Activated T-cell treated with anti-CD3 and anti-CD28 coated beads, Interleukin-2, amount 50 U/mL, for 48 hours (primary cell): ENCODE measurements at regions not wholly inside any gene's neighbourhood (a gene's known extent, or its start where the extent isn't known, plus 50 kb on each side); places are given as distances from the start of the nearest gene placed in this dataset.

Experiments used
- DNase-seq, 2 experiments: peaks; one replicate each; pipeline ENCODE4 v3.0.0-alpha.2; 2020

DNA sequence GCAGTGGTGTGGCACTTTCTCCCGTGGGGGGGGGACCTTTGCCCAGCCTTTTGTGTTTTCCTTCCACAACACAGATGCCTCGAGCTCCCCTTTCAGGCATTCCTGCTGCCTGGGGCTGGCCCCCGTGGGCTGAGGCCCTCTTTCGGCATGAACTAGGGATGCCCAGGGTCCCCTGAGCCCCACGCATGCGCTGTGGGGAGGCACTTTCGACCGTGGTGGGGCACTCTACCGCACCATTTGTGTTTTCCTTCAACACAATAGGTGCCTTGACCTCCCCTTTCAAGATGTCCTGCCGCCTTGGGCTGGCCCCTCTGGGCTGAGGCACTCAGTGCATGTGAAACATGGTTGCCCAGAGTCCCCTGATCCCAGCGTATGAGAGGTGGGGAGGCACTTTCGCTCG lies 363.7 kb downstream of the ALG10 start:
- DNase-seq: no peak

- no peak for DNase-seq
Measured at GRCh38 chr12:34386621-34387255, 364.4 kb downstream of the ALG10 start.

DNA sequence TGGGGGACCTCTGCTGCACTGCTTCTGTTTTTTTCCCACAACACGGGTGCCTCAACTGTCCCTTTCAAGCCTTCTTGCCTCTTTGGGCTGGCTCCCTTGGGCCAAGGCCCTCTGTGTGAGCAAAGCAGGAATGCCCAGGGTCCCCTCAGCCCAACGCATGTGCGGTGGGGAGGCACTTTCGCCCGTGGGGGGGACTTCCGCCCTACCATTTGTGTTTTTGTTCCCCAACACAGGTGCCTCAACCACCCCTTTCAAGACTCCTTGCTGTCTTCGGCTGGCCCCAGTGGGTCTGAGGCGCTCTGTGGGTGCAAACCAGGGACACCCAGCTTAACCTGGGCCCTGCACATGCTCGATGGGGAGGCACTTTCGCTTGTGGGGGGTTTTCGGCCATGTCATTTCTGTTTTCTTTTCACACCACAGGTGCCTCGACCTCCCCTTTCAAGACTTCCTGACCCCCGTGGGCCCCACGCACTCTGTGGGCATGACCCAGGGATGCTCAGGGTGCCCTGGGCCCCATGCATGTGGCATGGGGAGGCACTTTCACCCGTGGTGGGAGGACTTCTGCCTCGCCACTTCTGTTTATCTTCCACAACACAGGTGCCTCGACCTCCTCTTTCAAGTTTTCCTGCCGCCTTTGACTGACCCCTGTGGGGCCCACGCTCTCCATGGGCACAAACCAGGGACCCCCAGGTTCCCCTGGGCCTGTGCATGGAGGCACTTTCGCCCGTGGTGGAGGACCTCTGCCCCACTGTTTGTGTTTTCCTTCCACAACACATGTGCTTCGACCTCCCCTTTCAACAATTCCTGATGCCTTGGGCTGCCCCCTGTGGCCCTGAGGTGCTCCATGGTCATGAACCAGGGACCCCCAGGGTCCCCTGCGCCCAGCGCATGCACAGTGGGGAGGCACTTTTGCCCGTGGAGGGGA lies 365.7 kb downstream of the ALG10 start:
- no peak for DNase-seq

DNA sequence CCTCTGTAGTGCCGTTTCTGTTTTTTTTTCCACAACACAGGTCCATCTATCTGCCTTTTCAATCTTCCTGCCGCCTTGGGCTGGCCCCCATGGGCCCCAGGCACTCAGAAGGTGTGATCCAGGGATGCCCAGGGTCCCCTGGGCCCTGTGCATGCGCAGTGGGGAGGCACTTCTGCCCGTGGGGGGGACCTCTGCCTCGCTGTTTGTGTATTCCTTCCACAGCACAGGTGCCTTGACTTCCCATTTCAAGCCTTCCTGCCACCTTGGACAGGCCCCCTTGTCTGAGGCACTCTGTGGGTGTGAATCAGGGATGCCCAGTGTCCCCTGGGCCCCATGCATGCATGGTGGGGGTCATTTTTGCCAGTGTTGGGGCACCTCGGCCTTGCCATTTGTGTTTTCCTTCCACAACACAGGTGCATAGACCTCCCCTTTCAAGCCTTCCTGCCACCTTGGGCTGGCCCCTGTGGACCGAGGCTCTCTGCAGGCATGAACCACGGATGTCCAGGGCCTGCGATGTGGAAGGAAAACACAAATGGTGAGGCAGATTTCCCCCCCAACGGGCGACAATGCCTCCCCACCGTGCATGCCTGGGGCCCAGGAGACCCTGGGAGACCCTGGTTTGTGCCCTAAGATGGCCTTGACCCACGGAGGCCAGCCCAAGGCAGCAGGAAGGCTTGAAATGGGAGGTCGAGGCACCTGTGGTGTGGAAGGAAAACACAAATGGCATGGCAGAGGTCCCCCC lies 366.5 kb downstream of the ALG10 start:
- no peak for DNase-seq

- DNase-seq: no peak
Measured at GRCh38 chr12:34389378-34390170, 367.3 kb downstream of the ALG10 start.

DNA sequence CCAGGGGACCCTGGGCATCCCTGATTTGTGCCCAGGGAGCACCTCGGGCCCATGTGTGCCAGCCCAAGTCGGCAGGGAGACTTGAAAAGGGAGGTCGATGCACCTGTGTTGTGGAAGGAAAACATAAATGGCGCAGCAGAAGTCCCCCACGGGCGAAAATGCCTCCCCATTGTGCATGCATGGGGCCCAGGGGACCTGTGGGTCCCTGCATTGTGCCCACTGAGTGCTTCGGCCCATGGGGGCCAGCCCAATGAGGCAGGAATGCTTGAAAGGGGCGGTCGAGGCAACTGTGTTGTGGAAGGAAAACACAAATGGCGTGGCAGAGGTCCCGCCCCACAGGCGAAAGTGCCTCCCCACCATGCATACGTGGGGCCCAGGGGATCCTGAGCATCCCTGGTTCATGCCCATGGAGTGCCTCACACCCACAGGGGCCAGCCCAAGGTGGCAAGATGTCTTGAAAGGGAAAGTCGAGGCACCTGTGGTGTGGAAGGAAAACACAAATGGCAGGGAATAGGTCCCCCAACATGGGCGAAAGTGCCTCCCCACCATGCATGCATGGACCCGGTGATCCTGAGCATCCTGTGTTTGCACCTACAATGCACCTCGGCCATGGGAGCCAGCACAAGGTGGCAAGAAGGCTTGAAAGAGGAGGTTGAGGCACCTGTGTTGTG lies 368.0 kb downstream of the ALG10 start:
- DNase-seq: no peak

- no peak for DNase-seq
Measured at GRCh38 chr12:34390846-34391700, 368.8 kb downstream of the ALG10 start.

DNA sequence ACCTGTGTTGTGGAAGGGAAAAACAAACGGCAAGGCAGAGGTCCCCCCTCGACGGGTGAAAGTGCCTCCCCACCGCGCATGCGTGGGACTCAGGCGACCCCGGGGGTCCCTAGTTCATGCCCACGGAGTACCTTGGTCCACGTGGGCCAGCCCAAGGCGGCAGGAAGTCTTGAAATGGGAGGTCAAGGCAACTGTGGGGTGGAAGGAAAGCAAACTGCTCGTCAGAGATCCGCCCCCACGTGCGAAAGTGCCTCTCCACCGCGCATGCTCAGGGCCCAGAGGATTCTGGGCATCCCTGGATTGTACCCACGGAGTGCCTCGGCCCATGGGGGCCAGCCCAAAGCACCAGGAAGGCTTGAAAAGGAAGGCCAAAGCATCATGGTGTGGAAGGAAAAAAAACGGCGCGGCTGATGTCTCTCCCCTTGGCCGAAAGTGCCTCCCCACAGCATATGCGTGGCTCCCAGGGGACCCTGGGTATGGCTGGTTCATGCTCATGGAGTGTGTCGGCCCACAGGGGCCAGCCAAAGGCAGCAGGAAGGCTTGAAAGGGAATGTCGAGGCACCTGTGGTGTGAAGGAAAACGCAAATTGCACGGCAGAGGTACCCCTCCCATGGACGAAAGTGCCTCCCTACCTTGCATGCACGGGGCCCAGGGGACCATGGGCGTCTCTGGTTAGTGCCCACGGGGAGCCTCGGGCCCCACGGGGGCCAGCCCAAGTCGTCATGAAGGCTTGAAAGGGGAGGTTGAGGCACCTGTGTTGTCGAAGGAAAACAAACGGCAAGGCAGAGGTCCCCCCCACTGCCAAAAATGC lies 369.7 kb downstream of the ALG10 start:
- DNase-seq: no peak

GRCh38 chr12:34392741-34393085 lies 370.4 kb downstream of the ALG10 start:
- no peak for DNase-seq

DNA sequence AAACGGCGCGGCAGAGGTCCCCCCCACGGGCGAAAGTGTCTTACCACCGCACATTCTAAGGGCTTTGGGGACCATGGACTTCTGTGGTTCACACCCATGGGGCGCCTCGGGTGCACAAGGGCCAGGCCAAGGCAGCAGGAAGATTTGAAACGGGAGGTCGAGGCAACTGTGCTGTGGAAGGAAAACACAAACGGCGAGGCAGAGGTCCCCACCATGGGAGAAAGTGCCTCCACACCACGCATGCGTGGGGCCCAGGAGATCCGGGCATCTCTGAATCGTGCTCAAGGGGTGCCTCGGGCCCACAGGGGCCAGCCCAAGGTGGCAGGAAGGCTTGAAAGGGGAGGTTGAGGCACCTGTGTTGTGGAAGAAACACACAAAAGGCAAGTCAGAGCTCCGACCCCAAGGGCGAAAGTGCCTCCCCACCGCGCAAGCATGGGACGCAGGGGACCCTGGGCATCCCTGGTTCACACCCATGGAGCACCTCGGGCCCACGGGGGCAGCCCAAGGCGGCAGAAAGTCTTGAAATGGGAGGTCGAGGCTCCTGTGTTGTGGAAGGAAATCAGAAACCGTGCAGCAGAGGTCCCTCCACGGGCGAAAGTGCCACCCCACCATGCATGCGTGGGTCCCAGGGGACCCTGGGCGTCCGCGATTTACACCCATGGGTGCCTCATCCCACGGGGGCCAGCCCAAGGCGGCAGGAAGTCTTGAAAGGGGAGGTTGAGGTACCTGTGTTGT lies 371.0 kb downstream of the ALG10 start:
- no peak for DNase-seq

DNA sequence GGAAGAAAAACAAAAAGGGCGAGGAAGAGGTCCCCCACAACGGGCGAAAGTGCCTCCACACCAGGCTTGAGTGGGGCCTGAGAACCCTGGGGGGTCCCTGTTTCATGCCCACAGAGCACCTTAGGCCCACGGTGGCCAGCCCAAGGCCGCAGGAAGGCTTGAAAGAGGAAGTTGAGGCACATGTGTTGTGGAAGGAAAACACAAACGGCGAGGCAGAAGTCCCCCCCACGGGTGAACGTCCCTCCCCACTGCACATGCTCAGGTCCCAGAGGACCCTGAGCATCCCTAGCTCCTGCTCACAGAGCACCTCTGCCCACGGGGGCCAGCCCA lies 371.5 kb downstream of the ALG10 start:
- DNase-seq: no peak

- DNase-seq: no peak
Measured at GRCh38 chr12:34394211-34395055, 372.1 kb downstream of the ALG10 start.

DNA sequence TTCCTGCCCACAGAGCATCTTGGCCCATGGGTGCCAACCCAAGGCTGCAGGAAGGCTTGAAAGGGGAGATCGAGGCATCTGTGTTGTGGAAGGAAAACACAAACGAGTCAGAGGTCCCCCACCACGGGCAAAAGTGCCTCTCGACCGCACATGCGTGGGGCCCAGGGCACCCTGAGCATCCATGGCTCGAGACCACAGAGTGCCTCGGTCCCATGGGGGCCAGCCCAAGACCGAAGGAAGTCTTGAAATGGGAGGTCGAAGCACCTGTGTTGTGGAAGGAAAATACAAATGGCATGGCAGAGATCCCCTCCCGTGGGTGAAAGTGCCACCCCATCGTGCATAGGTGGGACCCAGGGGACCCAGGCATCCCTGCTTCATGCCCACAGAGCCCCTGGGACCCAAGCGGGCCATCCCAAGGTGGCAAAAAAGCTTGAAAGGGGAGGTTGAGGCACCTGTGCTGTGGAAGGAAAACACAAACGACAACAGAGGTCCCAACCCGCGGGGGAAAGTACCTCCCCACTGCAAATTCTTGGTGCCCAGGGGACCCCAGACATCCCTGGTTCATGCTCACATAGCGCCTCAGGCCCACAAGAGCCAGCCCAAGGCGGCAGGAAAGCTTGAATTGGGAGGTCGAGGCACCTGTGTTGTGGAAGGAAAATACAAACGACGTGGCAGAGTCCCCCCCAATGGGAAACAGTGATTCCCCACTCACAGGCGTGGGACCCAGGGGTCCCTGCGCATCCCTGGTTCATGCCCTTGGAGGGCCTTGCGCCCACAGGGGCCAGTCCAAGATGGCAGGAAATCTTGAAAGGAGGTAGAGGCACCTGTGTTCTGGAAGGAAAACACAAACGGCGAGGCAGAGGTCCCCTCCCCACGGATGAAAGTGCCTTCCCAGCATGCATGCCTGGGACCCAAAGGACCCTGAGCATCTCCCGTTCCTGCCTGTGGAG lies 373.0 kb downstream of the ALG10 start:
- peak; percentile 3 to 6 for DNase-seq

GRCh38 chr12:34396006-34396860 lies 373.9 kb downstream of the ALG10 start:
- peak; percentile 5 to 9 for DNase-seq

GRCh38 chr12:34396861-34397590 lies 374.7 kb downstream of the ALG10 start:
- peak; percentile 4 to 7 for DNase-seq
